ENCODE measurements at regions not wholly inside any gene's neighbourhood (a gene's known extent, or its start where the extent isn't known, plus 50 kb on each side); places are given as distances from the start of the nearest gene placed in this dataset.

DNA sequence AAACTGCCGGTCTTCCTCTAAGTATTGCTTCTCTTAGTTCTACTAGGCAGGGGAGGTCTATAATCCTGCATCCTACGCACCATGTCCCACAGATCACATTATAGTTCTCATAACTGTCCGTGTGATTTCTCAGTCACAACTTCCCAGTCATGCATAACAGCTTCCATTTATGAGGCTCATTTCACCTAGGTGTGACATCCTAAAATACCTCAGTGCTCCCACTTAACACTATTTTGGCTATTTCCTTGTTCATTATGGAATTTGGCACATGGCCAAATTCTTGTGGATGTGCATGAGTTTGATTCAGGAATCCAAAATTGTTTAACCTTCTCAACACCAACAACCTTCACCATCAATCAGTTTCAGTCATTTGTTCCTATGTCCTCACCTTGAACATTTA, 989.9 kb downstream of the OLFM4 start:
- TF ChIP-seq, protein P1, sequence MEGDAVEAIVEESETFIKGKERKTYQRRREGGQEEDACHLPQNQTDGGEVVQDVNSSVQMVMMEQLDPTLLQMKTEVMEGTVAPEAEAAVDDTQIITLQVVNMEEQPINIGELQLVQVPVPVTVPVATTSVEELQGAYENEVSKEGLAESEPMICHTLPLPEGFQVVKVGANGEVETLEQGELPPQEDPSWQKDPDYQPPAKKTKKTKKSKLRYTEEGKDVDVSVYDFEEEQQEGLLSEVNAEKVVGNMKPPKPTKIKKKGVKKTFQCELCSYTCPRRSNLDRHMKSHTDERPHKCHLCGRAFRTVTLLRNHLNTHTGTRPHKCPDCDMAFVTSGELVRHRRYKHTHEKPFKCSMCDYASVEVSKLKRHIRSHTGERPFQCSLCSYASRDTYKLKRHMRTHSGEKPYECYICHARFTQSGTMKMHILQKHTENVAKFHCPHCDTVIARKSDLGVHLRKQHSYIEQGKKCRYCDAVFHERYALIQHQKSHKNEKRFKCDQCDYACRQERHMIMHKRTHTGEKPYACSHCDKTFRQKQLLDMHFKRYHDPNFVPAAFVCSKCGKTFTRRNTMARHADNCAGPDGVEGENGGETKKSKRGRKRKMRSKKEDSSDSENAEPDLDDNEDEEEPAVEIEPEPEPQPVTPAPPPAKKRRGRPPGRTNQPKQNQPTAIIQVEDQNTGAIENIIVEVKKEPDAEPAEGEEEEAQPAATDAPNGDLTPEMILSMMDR (IDR thresholded peaks at IDR 0.05), result no peak
- TF ChIP-seq POLR2A (IDR thresholded peaks at IDR 0.05), result no peak

All from thyroid gland (tissue), 4 donors.